ENCODE measurements at regions not wholly inside any gene's neighbourhood (a gene's known extent, or its start where the extent isn't known, plus 50 kb on each side); places are given as distances from the start of the nearest gene placed in this dataset.

- Histone ChIP-seq H3K27me3 (replicated peaks; ENCODE audit: insufficient read depth) (no peaks in the 10 kb centered on the region), H3K4me1 (ENCODE audit: control insufficient read depth in 1 of 2, low read depth in 2 of 2) (no peaks in the 10 kb centered on the region), H3K9me3 (no peaks in the 10 kb centered on the region), H3K27ac (no peak overlapping the region), H3K4me3 (no peak overlapping the region), H3K36me3 (no peaks in the 10 kb centered on the region)
- DNase-seq (ENCODE audit: low spot score) (no peak), ATAC-seq (ENCODE audit: insufficient number of reproducible peaks, low FRiP score, low read depth) (no peak)
- TF ChIP-seq CTCF (IDR thresholded peaks at IDR 0.05): no peak
Measured at GRCh38 chr16:63157818-63158217, 1121.6 kb upstream of the CDH8 start.

DNA sequence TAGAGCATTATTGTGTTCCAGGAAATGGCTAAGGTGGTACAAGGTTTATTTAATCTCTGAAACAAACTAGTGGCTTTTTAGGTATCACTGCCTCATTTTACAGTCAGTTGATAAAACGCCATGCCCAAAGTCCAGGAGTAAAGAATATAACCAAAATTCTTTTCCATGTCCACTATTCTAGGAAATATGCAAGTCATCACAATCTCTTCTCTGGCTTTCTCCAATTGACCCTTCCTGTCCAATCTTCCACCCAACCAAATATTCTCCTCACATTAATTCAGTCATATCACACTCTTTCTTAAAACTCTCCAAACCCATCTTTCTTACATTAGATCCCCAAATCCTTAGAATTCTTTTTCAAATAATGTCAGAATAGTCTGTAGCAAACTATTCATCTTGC lies 1110.0 kb upstream of the CDH8 start:
- no peaks in the 10 kb centered on the region for H3K27me3 ChIP-seq (replicated peaks; ENCODE audit: insufficient read depth)
- ATAC-seq (ENCODE audit: insufficient number of reproducible peaks, low FRiP score, low read depth) (no peak), DNase-seq (ENCODE audit: low spot score) (no peak)
- no peak overlapping the region for H3K4me3 ChIP-seq
- no peaks in the 10 kb centered on the region for H3K4me1 ChIP-seq (ENCODE audit: control insufficient read depth in 1 of 2, low read depth in 2 of 2)
- no peaks in the 10 kb centered on the region for H3K9me3 ChIP-seq
- no peaks in the 10 kb centered on the region for H3K36me3 ChIP-seq
- TF ChIP-seq CTCF (IDR thresholded peaks at IDR 0.05): no peak
- no peak overlapping the region for H3K27ac ChIP-seq

- DNase-seq (ENCODE audit: low spot score) (no peak), ATAC-seq (ENCODE audit: insufficient number of reproducible peaks, low FRiP score, low read depth) (no peak)
- Histone ChIP-seq H3K9me3 (no peaks in the 10 kb centered on the region), H3K27me3 (replicated peaks; ENCODE audit: insufficient read depth) (no peaks in the 10 kb centered on the region), H3K27ac (no peak overlapping the region), H3K36me3 (no peaks in the 10 kb centered on the region), H3K4me1 (ENCODE audit: control insufficient read depth in 1 of 2, low read depth in 2 of 2) (no peaks in the 10 kb centered on the region), H3K4me3 (no peak overlapping the region)
- TF ChIP-seq CTCF (IDR thresholded peaks at IDR 0.05): no peak
Measured at GRCh38 chr16:63145411-63145810, 1109.2 kb upstream of the CDH8 start.

- no peak overlapping the region for H3K4me3 ChIP-seq
- no peaks in the 10 kb centered on the region for H3K9me3 ChIP-seq
- H3K27me3 ChIP-seq (replicated peaks; ENCODE audit: insufficient read depth): no peaks in the 10 kb centered on the region
- H3K4me1 ChIP-seq (ENCODE audit: control insufficient read depth in 1 of 2, low read depth in 2 of 2): no peaks in the 10 kb centered on the region
- no peak overlapping the region for H3K27ac ChIP-seq
- no peak for TF ChIP-seq CTCF (IDR thresholded peaks at IDR 0.05)
- DNase-seq (ENCODE audit: low spot score) (no peak), ATAC-seq (ENCODE audit: insufficient number of reproducible peaks, low FRiP score, low read depth) (no peak)
- H3K36me3 ChIP-seq: no peaks in the 10 kb centered on the region
Measured at GRCh38 chr16:63135069-63135468, 1098.8 kb upstream of the CDH8 start.

DNA sequence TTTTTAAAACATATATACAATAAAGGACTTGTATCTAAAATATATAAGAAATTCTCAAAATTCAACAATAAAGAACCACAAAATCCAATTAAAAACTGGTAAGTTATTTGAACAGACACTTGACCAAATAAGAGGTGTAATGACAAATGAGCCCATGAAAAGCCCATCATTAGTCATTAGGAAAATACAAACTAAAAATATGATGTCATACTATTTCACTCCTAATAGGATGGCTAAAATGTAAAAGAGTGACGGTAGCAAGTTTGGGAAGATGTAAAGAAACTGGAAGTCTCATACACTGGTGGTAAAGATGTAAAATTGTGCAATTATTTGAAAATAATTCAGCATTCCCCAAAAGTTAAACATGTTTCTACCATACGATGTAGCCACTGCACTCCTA lies 1095.3 kb upstream of the CDH8 start:
- Histone ChIP-seq H3K4me3 (no peak overlapping the region), H3K27ac (no peak overlapping the region), H3K36me3 (no peaks in the 10 kb centered on the region), H3K4me1 (ENCODE audit: control insufficient read depth in 1 of 2, low read depth in 2 of 2) (no peaks in the 10 kb centered on the region), H3K27me3 (replicated peaks; ENCODE audit: insufficient read depth) (no peaks in the 10 kb centered on the region), H3K9me3 (no peaks in the 10 kb centered on the region)
- ATAC-seq (ENCODE audit: insufficient number of reproducible peaks, low FRiP score, low read depth) (no peak), DNase-seq (ENCODE audit: low spot score) (no peak)
- no peak for TF ChIP-seq CTCF (IDR thresholded peaks at IDR 0.05)
